IMR-90 (cell line): ENCODE measurements at regions not wholly inside any gene's neighbourhood (a gene's known extent, or its start where the extent isn't known, plus 50 kb on each side); places are given as distances from the start of the nearest gene placed in this dataset.

Experiments
- ATAC-seq: fragments of 200-7000 bp; cut with Tn5 transposase; 2 replicates; pipeline ENCODE4 v1.9.1; 2020; ENCODE audit warnings: low read depth, mild to moderate bottlenecking, moderate library complexity
- BruUV-seq: library from RNA; stranded (reverse); fragments of 400-500 nt; replicated peaks from 2 replicates; lab custom pipeline; 2021; lab: Mats Ljungman, UMichigan
- CTCF ChIA-PET: fragments of 300-600 bp; formaldehyde crosslinking; extraction: SDS; loops from one replicate; lab custom pipeline; 2021; ENCODE audit warnings: antibody characterized with exemption; lab: Yijun Ruan, JAX
- POLR2A ChIA-PET: fragments of 300-600 bp; sonication (Branson Sonifier 250); formaldehyde crosslinking; loops from one replicate; lab custom pipeline; 2022; ENCODE audit warnings: antibody characterized with exemption; ENCODE audit not compliant: unreplicated experiment; lab: Charles Lee
- DNase-seq: peaks from one replicate; pipeline ENCODE4 v3.0.0; 2013
- H2AFZ ChIP-seq: replicated peaks from 2 replicates; pipeline ENCODE3; 2013; ENCODE audit warnings: low read length, mild to moderate bottlenecking; ENCODE audit not compliant: poor library complexity
- H2AK5ac ChIP-seq: 2 replicates; pipeline ENCODE4 v1.6.1; 2013; ENCODE audit warnings: low read depth, low read length, inconsistent platforms
- H2AK9ac ChIP-seq: replicated peaks from 2 replicates; pipeline ENCODE3; 2013; ENCODE audit warnings: mild to moderate bottlenecking, low read depth, low read length, moderate library complexity; ENCODE audit not compliant: poor library complexity
- H2BK120ac ChIP-seq: 2 replicates; pipeline ENCODE4 v1.6.1; 2013; ENCODE audit warnings: low read depth, low read length, inconsistent platforms
- H2BK15ac ChIP-seq: 3 replicates; pipeline ENCODE4 v1.6.1; 2013; ENCODE audit warnings: low read depth, low read length, inconsistent platforms
- H2BK20ac ChIP-seq: 2 replicates; pipeline ENCODE4 v1.6.1; 2013; ENCODE audit warnings: low read depth, mild to moderate bottlenecking, inconsistent platforms, low read length, moderate library complexity
- H2BK5ac ChIP-seq: 2 replicates; pipeline ENCODE4 v1.6.1; 2013; ENCODE audit warnings: mild to moderate bottlenecking, low read depth, low read length, inconsistent platforms; ENCODE audit not compliant: poor library complexity, severe bottlenecking
- H3K14ac ChIP-seq: replicated peaks from 2 replicates; pipeline ENCODE4 v1.6.1; 2013; ENCODE audit warnings: low read depth, low read length, inconsistent platforms
- H3K18ac ChIP-seq: 2 replicates; pipeline ENCODE4 v1.6.1; 2013; ENCODE audit warnings: low read depth, low read length, control low read depth
- H3K23ac ChIP-seq: 2 replicates; pipeline ENCODE4 v1.6.1; 2013; ENCODE audit warnings: low read depth, low read length, inconsistent platforms
- H3K27ac ChIP-seq: 2 replicates; pipeline ENCODE4 v1.5.1; 2013; ENCODE audit warnings: mild to moderate bottlenecking, control low read depth, low read length; ENCODE audit not compliant: insufficient read depth
- H3K27me3 ChIP-seq: 2 replicates; pipeline ENCODE4 v1.6.1; 2013; ENCODE audit warnings: low read length; ENCODE audit not compliant: control insufficient read depth, insufficient read depth
- H3K36me3 ChIP-seq: 2 replicates; pipeline ENCODE4 v1.6.1; 2013; ENCODE audit warnings: low read length, mixed read lengths; ENCODE audit not compliant: control insufficient read depth, insufficient read depth
- H3K4ac ChIP-seq: 2 replicates; pipeline ENCODE4 v1.6.1; 2013; ENCODE audit warnings: low read depth, low read length, inconsistent platforms
- H3K4me1 ChIP-seq: 2 replicates; pipeline ENCODE4 v1.6.1; 2013; ENCODE audit warnings: low read length, mixed read lengths; ENCODE audit not compliant: control insufficient read depth, insufficient read depth
- H3K4me2 ChIP-seq: 2 replicates; pipeline ENCODE4 v1.6.1; 2013; ENCODE audit warnings: low read depth, mild to moderate bottlenecking, control low read depth, low read length, moderate library complexity
- H3K4me3 ChIP-seq: 2 replicates; pipeline ENCODE4 v1.5.1; 2013; ENCODE audit warnings: low read depth, mild to moderate bottlenecking, control low read depth, low read length, moderate library complexity; ENCODE audit not compliant: insufficient read depth
- H3K56ac ChIP-seq: 2 replicates; pipeline ENCODE4 v1.6.1; 2013; ENCODE audit warnings: low read length, inconsistent platforms; ENCODE audit not compliant: insufficient read depth; ENCODE audit errors: extremely low read depth
- H3K79me1 ChIP-seq, 2 experiments: 2 replicates each; pipeline ENCODE4 v1.6.1; 2013; ENCODE audit warnings: low read length in 2 of 2, inconsistent platforms in 1 of 2, low read depth in 1 of 2
- H3K9ac ChIP-seq: 2 replicates; pipeline ENCODE4 v1.6.1; 2013; ENCODE audit warnings: low read depth, low read length, control low read depth
- H3K9me1 ChIP-seq: 2 replicates; pipeline ENCODE4 v1.6.1; 2013; ENCODE audit warnings: low read length, inconsistent platforms; ENCODE audit not compliant: insufficient read depth
- H3K9me3 ChIP-seq: 2 replicates; pipeline ENCODE4 v1.6.1; 2013; ENCODE audit warnings: low read length; ENCODE audit not compliant: control insufficient read depth, insufficient read depth
- H4K20me1 ChIP-seq: 2 replicates; pipeline ENCODE4 v1.6.1; 2013; ENCODE audit warnings: low read length, inconsistent platforms; ENCODE audit not compliant: insufficient read depth
- H4K5ac ChIP-seq: 2 replicates; pipeline ENCODE4 v1.6.1; 2013; ENCODE audit warnings: mild to moderate bottlenecking, low read depth, low read length, control low read depth
- H4K8ac ChIP-seq, 2 experiments: 2 replicates each; pipeline ENCODE4 v1.6.1; 2013; ENCODE audit warnings: low read depth in 2 of 2, low read length in 2 of 2, control low read depth in 1 of 2, inconsistent platforms in 1 of 2
- H4K91ac ChIP-seq: 2 replicates; pipeline ENCODE4 v1.6.1; 2013; ENCODE audit warnings: low read depth, low read length, inconsistent platforms; ENCODE audit not compliant: insufficient read depth
- CEBPB ChIP-seq: IDR thresholded peaks from 2 replicates; pipeline ENCODE4 v1.6.1; 2012; ENCODE audit warnings: low read depth, low read length, improper control_type of control experiment
- CHD1 ChIP-seq: IDR thresholded peaks from 2 replicates; pipeline ENCODE4 v1.6.1; 2012; ENCODE audit warnings: low read depth, low read length, improper control_type of control experiment
- MAFK ChIP-seq: IDR thresholded peaks from 2 replicates; pipeline ENCODE4 v1.6.1; 2012; ENCODE audit warnings: low read depth, low read length, improper control_type of control experiment
- MAZ ChIP-seq: IDR thresholded peaks from 2 replicates; pipeline ENCODE4 v1.6.1; 2012; ENCODE audit warnings: low read depth, mild to moderate bottlenecking, low read length, improper control_type of control experiment, moderate library complexity, borderline replicate concordance
- MXI1 ChIP-seq: IDR thresholded peaks from 2 replicates; pipeline ENCODE4 v1.6.1; 2012; ENCODE audit warnings: low read depth, mild to moderate bottlenecking, low read length, moderate library complexity, borderline replicate concordance
- NFE2L2 ChIP-seq: fragments of 150-350 bp; IDR thresholded peaks from 2 replicates; pipeline ENCODE4 v1.6.1; 2016; ENCODE audit warnings: low read depth, mild to moderate bottlenecking, low read length
- POLR2A ChIP-seq: IDR thresholded peaks from 2 replicates; pipeline ENCODE4 v1.6.1; 2012; ENCODE audit warnings: mild to moderate bottlenecking, low read depth, low read length
- RAD21 ChIP-seq: IDR thresholded peaks from 2 replicates; pipeline ENCODE4 v1.6.1; 2012; ENCODE audit warnings: low read length, improper control_type of control experiment
- RCOR1 ChIP-seq: IDR thresholded peaks from 2 replicates; pipeline ENCODE4 v1.6.1; 2012; ENCODE audit warnings: mild to moderate bottlenecking, low read length, improper control_type of control experiment; ENCODE audit not compliant: insufficient replicate concordance
- RFX5 ChIP-seq: IDR thresholded peaks from 2 replicates; pipeline ENCODE4 v1.8.0; 2012; ENCODE audit warnings: low read depth, mild to moderate bottlenecking, low read length, moderate library complexity
- SMC3 ChIP-seq: fragments of 150-350 bp; IDR thresholded peaks from 2 replicates; pipeline ENCODE4 v1.6.1; 2016; ENCODE audit warnings: low read depth, mild to moderate bottlenecking, antibody characterized with exemption, low read length, moderate library complexity
- USF2 ChIP-seq: fragments of 150-350 bp; IDR thresholded peaks from 2 replicates; pipeline ENCODE4 v1.6.1; 2017; ENCODE audit warnings: mild to moderate bottlenecking, antibody characterized with exemption, low read length, low read depth
- WGBS, 2 experiments: methylation state at CpG; one replicate each; pipeline versions ENCODE4 v1.1.5 to v1.1.7; 2013; ENCODE audit warnings: missing lambda C conversion rate in 2 of 2; ENCODE audit not compliant: insufficient read length in 1 of 2; ENCODE audit errors: extremely low coverage in 2 of 2; 5-methylcytosine and 5-hydroxymethylcytosine counted together
- dilution Hi-C: fragments of 300-500 bp; cut with HindIII; formaldehyde crosslinking; loops from one replicate; pipeline ENCODE4 v1.14.3; 2018; ENCODE audit warnings: low sequenced_read_pairs; ENCODE audit not compliant: unreplicated experiment
- in situ Hi-C: fragments of 300-500 bp; cut with MboI; formaldehyde crosslinking; loops from 3 replicates; pipeline ENCODE4 v1.14.3; 2019; ENCODE audit warnings: low sequenced_read_pairs, inconsistent platforms, mixed read lengths
- intact Hi-C: fragments of 100-400 bp; cut with micrococcal nuclease; formaldehyde crosslinking; loops from 2 replicates; pipeline ENCODE4 v1.10.0; 2022

GRCh38 chr2:224173933-224174332 lies 134.8 kb upstream of the SERPINE2 start:
- in situ Hi-C loops, result no loop called here
- no peak overlapping the region for H3K23ac ChIP-seq
- no peak overlapping the region for H3K4me2 ChIP-seq
- H3K79me1 ChIP-seq, result no peaks in the 10 kb centered on the region
- no peaks in the 10 kb centered on the region for H3K36me3 ChIP-seq
- DNase-seq, result no peak
- no peak overlapping the region for H3K18ac ChIP-seq
- H2AK5ac ChIP-seq, result no peak overlapping the region
- TF ChIP-seq MXI1 (no peak), CHD1 (no peak), NFE2L2 (no peak), MAFK (no peak), MAZ (no peak), POLR2A (no peak), CEBPB (no peak), USF2 (no peak), RCOR1 (no peak), RAD21 (no peak), RFX5 (no peak), SMC3 (no peak)
- no peak overlapping the region for H3K4me3 ChIP-seq
- H3K27ac ChIP-seq, result no peak overlapping the region
- no peak overlapping the region for H2BK20ac ChIP-seq
- no peak overlapping the region for H2BK15ac ChIP-seq
- WGBS, 2 experiments, result no CpG with 5 or more reads among the region's 3 CpGs
- intact Hi-C loops, result no loop called here
- dilution Hi-C loops, result no loop called here
- H3K9me1 ChIP-seq, result 0 out of 2 replicates have a peak, but pooled peaks cover 2% of the 10 kb centered on the region
- no peak overlapping the region for H3K4ac ChIP-seq
- H3K9ac ChIP-seq, result no peak overlapping the region
- no peak overlapping the region for H2AK9ac ChIP-seq
- POLR2A ChIA-PET, result no interaction called here
- no peaks in the 10 kb centered on the region for H3K9me3 ChIP-seq
- no peak for ATAC-seq
- H2BK5ac ChIP-seq, result no peak overlapping the region
- H3K56ac ChIP-seq, result no peak overlapping the region
- no peak overlapping the region for H3K14ac ChIP-seq
- H4K20me1 ChIP-seq, result no peaks in the 10 kb centered on the region
- no peaks in the 10 kb centered on the region for H3K27me3 ChIP-seq
- H3K4me1 ChIP-seq, result peaks cover 2% of the 10 kb centered on the region
- no TSS peak for BruUV-seq
- no peak overlapping the region for H4K91ac ChIP-seq
- H4K5ac ChIP-seq, result no peak overlapping the region
- no peak overlapping the region for H2BK120ac ChIP-seq
- no peak overlapping the region for H4K8ac ChIP-seq
- CTCF ChIA-PET, result no interaction called here
- H2AFZ ChIP-seq, result no peak overlapping the region
